C1 segment of cervical spinal cord (tissue), 14 donors: ENCODE measurements at regions not wholly inside any gene's neighbourhood (a gene's known extent, or its start where the extent isn't known, plus 50 kb on each side); places are given as distances from the start of the nearest gene placed in this dataset.
"Not testable (repeated sequence)": the region's sequence is repeated elsewhere in the genome, so short reads cannot be mapped to it uniquely, and the experiment has no call there.

Experiments used
- DNase-seq, 14 donors: peaks; one replicate each; lab custom pipeline; 2025; lab: John Stamatoyannopoulos, UW

GRCh38 chr5:154702477-154702876, 52.7 kb upstream of the LARP1 start:
- DNase-seq: no peak

- DNase-seq: not testable (repeated sequence)
Measured at GRCh38 chr5:154701725-154702124, 53.5 kb upstream of the LARP1 start.

- DNase-seq: no peak
Measured at GRCh38 chr5:154701181-154701580, 54.0 kb upstream of the LARP1 start.

GRCh38 chr5:154700289-154700928, 54.8 kb upstream of the LARP1 start:
- DNase-seq: not testable (repeated sequence)

GRCh38 chr5:154698763-154699162, 56.4 kb upstream of the LARP1 start:
- no peak for DNase-seq

GRCh38 chr5:154697371-154697770, 57.8 kb upstream of the LARP1 start:
- DNase-seq: no peak

GRCh38 chr5:154696891-154697290, 58.3 kb upstream of the LARP1 start:
- no peak for DNase-seq

- no peak for DNase-seq
Measured at GRCh38 chr5:154694159-154694558, 61.0 kb upstream of the LARP1 start.

- no peak for DNase-seq
Measured at GRCh38 chr5:154690488-154690887, 64.7 kb upstream of the LARP1 start.

- DNase-seq: no peak
Measured at GRCh38 chr5:154686490-154686889, 68.7 kb upstream of the LARP1 start.

GRCh38 chr5:154683101-154683880, 71.9 kb upstream of the LARP1 start:
- no peak for DNase-seq

- no peak for DNase-seq
Measured at GRCh38 chr5:154679501-154679900, 75.7 kb upstream of the LARP1 start.

GRCh38 chr5:154677921-154678320, 77.3 kb upstream of the LARP1 start:
- DNase-seq: no peak

- no peak for DNase-seq
Measured at GRCh38 chr5:154676508-154676907, 78.7 kb upstream of the LARP1 start.

- DNase-seq: no peak
Measured at GRCh38 chr5:154674029-154674428, 81.1 kb upstream of the LARP1 start.

- DNase-seq: no peak
Measured at GRCh38 chr5:154673506-154673905, 81.7 kb upstream of the LARP1 start.

- not testable (repeated sequence) for DNase-seq
Measured at GRCh38 chr5:154669913-154670312, 85.3 kb upstream of the LARP1 start.

- no peak for DNase-seq
Measured at GRCh38 chr5:154669402-154669801, 85.8 kb upstream of the LARP1 start.

GRCh38 chr5:154664869-154665268, 90.3 kb upstream of the LARP1 start:
- no peak for DNase-seq

- DNase-seq: no peak
Measured at GRCh38 chr5:154663424-154663823, 91.8 kb upstream of the LARP1 start.

- DNase-seq: no peak
Measured at GRCh38 chr5:154654486-154655371, 100.4 kb upstream of the LARP1 start.

GRCh38 chr5:154653764-154654485, 101.3 kb upstream of the LARP1 start:
- no peak for DNase-seq
